Panc1 (cell line): ENCODE measurements at regions not wholly inside any gene's neighbourhood (a gene's known extent, or its start where the extent isn't known, plus 50 kb on each side); places are given as distances from the start of the nearest gene placed in this dataset.

Source experiments
- ATAC-seq: fragments of 200-7000 bp; cut with Tn5 transposase; 2 replicates; pipeline ENCODE4 v1.9.1; 2020; ENCODE audit warnings: mild to moderate bottlenecking, moderate library complexity
- BruUV-seq: library from RNA; stranded (reverse); fragments of 400-500 nt; replicated peaks from 2 replicates; lab custom pipeline; 2021; lab: Mats Ljungman, UMichigan
- CTCF ChIA-PET: fragments of 300-600 bp; sonication (Branson Sonifier 250); formaldehyde crosslinking; loops from one replicate; lab custom pipeline; 2022; ENCODE audit warnings: antibody characterized with exemption; lab: Charles Lee
- POLR2A ChIA-PET: fragments of 300-600 bp; sonication (Branson Sonifier 250); formaldehyde crosslinking; loops from one replicate; lab custom pipeline; 2022; ENCODE audit warnings: antibody characterized with exemption; lab: Charles Lee
- DNase-seq: peaks from one replicate; pipeline ENCODE4 v3.0.0-alpha.2; 2010; ENCODE audit warnings: low read depth, low spot score
- H3K27ac ChIP-seq: 2 replicates; pipeline ENCODE4 v1.5.1; 2011; ENCODE audit warnings: mild to moderate bottlenecking, low read length, inconsistent platforms
- H3K27me3 ChIP-seq: fragments of 200-500 bp; sonication (Bioruptor generic); 2 replicates; pipeline ENCODE4 v1.6.0; 2014; ENCODE audit warnings: low read length, inconsistent platforms; ENCODE audit not compliant: control insufficient read depth, insufficient read depth
- H3K36me3 ChIP-seq: fragments of 200-500 bp; sonication (Bioruptor generic); 2 replicates; pipeline ENCODE4 v1.5.1; 2014; ENCODE audit warnings: inconsistent platforms, mild to moderate bottlenecking, low read length, moderate library complexity; ENCODE audit not compliant: control insufficient read depth, insufficient read depth
- H3K4me1 ChIP-seq: 2 replicates; pipeline ENCODE4 v1.5.1; 2011; ENCODE audit warnings: inconsistent platforms, mild to moderate bottlenecking, low read length, moderate library complexity; ENCODE audit not compliant: control insufficient read depth, insufficient read depth
- H3K4me3 ChIP-seq, 2 experiments: 2 replicates each; pipeline ENCODE4 v1.5.1; 2011 to 2012; ENCODE audit warnings: low read depth in 2 of 2, low read length in 2 of 2, mild to moderate bottlenecking in 2 of 2, inconsistent platforms in 1 of 2, moderate library complexity in 1 of 2
- H3K9me3 ChIP-seq: fragments of 200-500 bp; sonication (Bioruptor generic); 2 replicates; pipeline ENCODE4 v1.5.1; 2014; ENCODE audit warnings: low read depth, mild to moderate bottlenecking, inconsistent platforms, low read length, moderate library complexity; ENCODE audit not compliant: control insufficient read depth, insufficient read depth
- POLR2AphosphoS5 ChIP-seq: IDR thresholded peaks from 2 replicates; pipeline ENCODE4 v1.6.1; 2012; ENCODE audit warnings: mild to moderate bottlenecking, low read depth, low read length, moderate library complexity
- SIN3A ChIP-seq: IDR thresholded peaks from 2 replicates; pipeline ENCODE4 v1.6.1; 2012; ENCODE audit warnings: low read depth, mild to moderate bottlenecking, low read length, moderate library complexity, borderline replicate concordance; ENCODE audit not compliant: insufficient read depth
- TCF7L2 ChIP-seq: IDR thresholded peaks from 2 replicates; pipeline ENCODE4 v1.6.1; 2011; ENCODE audit warnings: mild to moderate bottlenecking, low read depth, low read length, inconsistent platforms
- in situ Hi-C: cut with HindIII; loops from 2 replicates; pipeline ENCODE4 v1.10.0; 2016; ENCODE audit warnings: low sequenced_read_pairs, low pct_unique_long_range_greater_than_20kb
- intact Hi-C: fragments of 100-400 bp; cut with micrococcal nuclease; formaldehyde crosslinking; loops from one replicate; pipeline ENCODE4 v1.10.0; 2022; ENCODE audit not compliant: unreplicated experiment
- TF ChIP-seq, protein P1 (sequence below): fragments of 450-650 bp; IDR thresholded peaks from 2 replicates; pipeline ENCODE4 v1.5.1; 2017; ENCODE audit warnings: mild to moderate bottlenecking
- TF ChIP-seq, protein P2 (sequence below), 2 experiments: IDR thresholded peaks; 2 replicates each; pipeline ENCODE4 v1.6.1; 2011 to 2012; ENCODE audit warnings: low read depth in 2 of 2, control low read depth in 1 of 2, low read length in 1 of 2, mild to moderate bottlenecking in 1 of 2, moderate library complexity in 1 of 2; ENCODE audit not compliant: insufficient read depth in 1 of 2

DNA sequence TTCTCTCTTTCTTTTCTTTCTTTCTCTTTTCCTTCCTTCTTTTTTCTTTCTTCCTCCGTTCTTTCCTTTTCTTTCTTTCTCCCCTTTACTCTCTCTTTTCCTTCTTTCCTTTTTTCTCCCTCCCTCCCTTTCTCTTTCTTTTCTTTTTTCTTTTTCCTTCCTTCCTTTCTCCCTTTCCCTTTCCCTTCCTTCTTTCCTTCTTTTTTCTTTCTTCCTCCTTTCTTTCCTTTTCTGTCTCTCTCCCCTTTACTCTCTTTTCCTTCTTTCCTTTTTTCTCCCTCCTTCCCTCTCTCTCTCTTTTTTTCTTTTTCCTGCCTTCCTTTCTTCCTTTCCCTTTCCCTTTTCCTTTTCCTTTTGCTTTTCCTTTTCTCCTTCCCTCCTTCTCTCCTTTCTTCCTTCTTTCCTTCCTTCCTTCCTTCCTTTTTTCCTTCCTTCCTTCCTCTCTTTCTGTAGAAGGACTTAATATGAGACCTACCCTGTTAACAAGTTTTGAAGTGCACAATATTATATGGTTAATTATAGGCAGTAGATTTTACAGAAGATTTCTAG is 142.7 kb upstream of the CD180 start:
- ATAC-seq: no peak
- no peak overlapping the region for H3K4me3 ChIP-seq

DNA sequence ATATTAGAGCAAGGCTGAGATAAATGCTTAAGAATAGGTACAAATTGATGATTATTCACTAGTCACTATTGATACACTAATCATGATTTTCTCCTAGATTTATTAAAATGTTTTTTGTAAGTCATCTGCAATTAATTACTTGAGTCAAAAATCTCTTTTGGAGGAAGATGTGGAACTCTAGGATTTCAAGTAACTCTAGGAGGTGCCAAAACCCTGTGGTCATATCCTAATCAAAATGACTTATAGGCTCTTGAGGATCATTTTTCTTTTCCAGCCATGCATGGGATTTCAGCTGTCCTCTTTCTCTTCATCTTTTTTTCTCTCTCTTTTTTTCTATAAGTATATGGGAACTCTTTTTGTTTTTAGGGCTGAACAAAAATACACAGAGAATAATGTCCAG is 141.8 kb upstream of the CD180 start:
- no peaks in the 10 kb centered on the region for H3K27me3 ChIP-seq
- no peak for ATAC-seq
- ChIA-PET CTCF (no interaction called here), POLR2A (no interaction called here)
- intact Hi-C loops: no loop called here
- no peaks in the 10 kb centered on the region for H3K9me3 ChIP-seq
- TF ChIP-seq, protein P1, sequence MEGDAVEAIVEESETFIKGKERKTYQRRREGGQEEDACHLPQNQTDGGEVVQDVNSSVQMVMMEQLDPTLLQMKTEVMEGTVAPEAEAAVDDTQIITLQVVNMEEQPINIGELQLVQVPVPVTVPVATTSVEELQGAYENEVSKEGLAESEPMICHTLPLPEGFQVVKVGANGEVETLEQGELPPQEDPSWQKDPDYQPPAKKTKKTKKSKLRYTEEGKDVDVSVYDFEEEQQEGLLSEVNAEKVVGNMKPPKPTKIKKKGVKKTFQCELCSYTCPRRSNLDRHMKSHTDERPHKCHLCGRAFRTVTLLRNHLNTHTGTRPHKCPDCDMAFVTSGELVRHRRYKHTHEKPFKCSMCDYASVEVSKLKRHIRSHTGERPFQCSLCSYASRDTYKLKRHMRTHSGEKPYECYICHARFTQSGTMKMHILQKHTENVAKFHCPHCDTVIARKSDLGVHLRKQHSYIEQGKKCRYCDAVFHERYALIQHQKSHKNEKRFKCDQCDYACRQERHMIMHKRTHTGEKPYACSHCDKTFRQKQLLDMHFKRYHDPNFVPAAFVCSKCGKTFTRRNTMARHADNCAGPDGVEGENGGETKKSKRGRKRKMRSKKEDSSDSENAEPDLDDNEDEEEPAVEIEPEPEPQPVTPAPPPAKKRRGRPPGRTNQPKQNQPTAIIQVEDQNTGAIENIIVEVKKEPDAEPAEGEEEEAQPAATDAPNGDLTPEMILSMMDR: no peak
- no peak for TF ChIP-seq TCF7L2
- no peak for TF ChIP-seq SIN3A
- no peak for TF ChIP-seq POLR2AphosphoS5
- TF ChIP-seq, protein P2, sequence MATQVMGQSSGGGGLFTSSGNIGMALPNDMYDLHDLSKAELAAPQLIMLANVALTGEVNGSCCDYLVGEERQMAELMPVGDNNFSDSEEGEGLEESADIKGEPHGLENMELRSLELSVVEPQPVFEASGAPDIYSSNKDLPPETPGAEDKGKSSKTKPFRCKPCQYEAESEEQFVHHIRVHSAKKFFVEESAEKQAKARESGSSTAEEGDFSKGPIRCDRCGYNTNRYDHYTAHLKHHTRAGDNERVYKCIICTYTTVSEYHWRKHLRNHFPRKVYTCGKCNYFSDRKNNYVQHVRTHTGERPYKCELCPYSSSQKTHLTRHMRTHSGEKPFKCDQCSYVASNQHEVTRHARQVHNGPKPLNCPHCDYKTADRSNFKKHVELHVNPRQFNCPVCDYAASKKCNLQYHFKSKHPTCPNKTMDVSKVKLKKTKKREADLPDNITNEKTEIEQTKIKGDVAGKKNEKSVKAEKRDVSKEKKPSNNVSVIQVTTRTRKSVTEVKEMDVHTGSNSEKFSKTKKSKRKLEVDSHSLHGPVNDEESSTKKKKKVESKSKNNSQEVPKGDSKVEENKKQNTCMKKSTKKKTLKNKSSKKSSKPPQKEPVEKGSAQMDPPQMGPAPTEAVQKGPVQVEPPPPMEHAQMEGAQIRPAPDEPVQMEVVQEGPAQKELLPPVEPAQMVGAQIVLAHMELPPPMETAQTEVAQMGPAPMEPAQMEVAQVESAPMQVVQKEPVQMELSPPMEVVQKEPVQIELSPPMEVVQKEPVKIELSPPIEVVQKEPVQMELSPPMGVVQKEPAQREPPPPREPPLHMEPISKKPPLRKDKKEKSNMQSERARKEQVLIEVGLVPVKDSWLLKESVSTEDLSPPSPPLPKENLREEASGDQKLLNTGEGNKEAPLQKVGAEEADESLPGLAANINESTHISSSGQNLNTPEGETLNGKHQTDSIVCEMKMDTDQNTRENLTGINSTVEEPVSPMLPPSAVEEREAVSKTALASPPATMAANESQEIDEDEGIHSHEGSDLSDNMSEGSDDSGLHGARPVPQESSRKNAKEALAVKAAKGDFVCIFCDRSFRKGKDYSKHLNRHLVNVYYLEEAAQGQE (IDR thresholded peaks at IDR 0.05; ENCODE audit: insufficient read depth in 1 of 2, low read depth in 2 of 2, low read length in 1 of 2): no peak
- H3K4me3 ChIP-seq: no peak overlapping the region
- no peaks in the 10 kb centered on the region for H3K36me3 ChIP-seq
- no peaks in the 10 kb centered on the region for H3K4me1 ChIP-seq
- DNase-seq: no peak
- H3K27ac ChIP-seq: no peak overlapping the region
- no TSS peak for BruUV-seq
- in situ Hi-C loops: no loop called here

More for the DNA sequence above, 142.7 kb upstream of the CD180 start:
- TF ChIP-seq, protein P2 (IDR thresholded peaks at IDR 0.05; ENCODE audit: insufficient read depth in 1 of 2, low read depth in 2 of 2, low read length in 1 of 2): no peak
- TF ChIP-seq TCF7L2: no peak
- ChIA-PET CTCF (no interaction called here), POLR2A (no interaction called here)
- no peaks in the 10 kb centered on the region for H3K9me3 ChIP-seq
- no peak for DNase-seq
- in situ Hi-C loops (no loop called here), intact Hi-C loops (no loop called here)
- no peaks in the 10 kb centered on the region for H3K27me3 ChIP-seq
- H3K4me1 ChIP-seq: no peaks in the 10 kb centered on the region
- H3K27ac ChIP-seq: no peak overlapping the region
- BruUV-seq: no TSS peak
- H3K36me3 ChIP-seq: no peaks in the 10 kb centered on the region
